ENCODE measurements at regions not wholly inside any gene's neighbourhood (a gene's known extent, or its start where the extent isn't known, plus 50 kb on each side); places are given as distances from the start of the nearest gene placed in this dataset.
"Not testable (repeated sequence)": the region's sequence is repeated elsewhere in the genome, so short reads cannot be mapped to it uniquely, and the experiment has no call there.

- DNase-seq, result no peak
Observed at GRCh38 chrX:26581091-26581490, 365.1 kb downstream of the MAGEB5 start.

GRCh38 chrX:26580021-26580420, 364.1 kb downstream of the MAGEB5 start:
- no peak for DNase-seq

GRCh38 chrX:26574234-26574633, 358.3 kb downstream of the MAGEB5 start:
- no peak for DNase-seq

- no peak for DNase-seq
Observed at GRCh38 chrX:26562156-26562555, 346.2 kb downstream of the MAGEB5 start.

GRCh38 chrX:26559855-26560254, 343.9 kb downstream of the MAGEB5 start:
- no peak for DNase-seq

GRCh38 chrX:26558719-26559386, 342.9 kb downstream of the MAGEB5 start:
- no peak for DNase-seq

GRCh38 chrX:26557691-26558321, 341.8 kb downstream of the MAGEB5 start:
- DNase-seq, result no peak

GRCh38 chrX:26525768-26526167, 309.8 kb downstream of the MAGEB5 start:
- DNase-seq, result not testable (repeated sequence)

- DNase-seq, result no peak
Observed at GRCh38 chrX:26522501-26522900, 306.5 kb downstream of the MAGEB5 start.

- peak; percentile 58 for DNase-seq
Observed at GRCh38 chrX:26511589-26512363, 295.8 kb downstream of the MAGEB5 start.

GRCh38 chrX:26470941-26471340, 255.0 kb downstream of the MAGEB5 start:
- no peak for DNase-seq

- no peak for DNase-seq
Observed at GRCh38 chrX:26466387-26466786, 250.4 kb downstream of the MAGEB5 start.

GRCh38 chrX:26445288-26445687, 229.3 kb downstream of the MAGEB5 start:
- DNase-seq, result no peak

GRCh38 chrX:26444417-26444816, 228.4 kb downstream of the MAGEB5 start:
- DNase-seq, result not testable (repeated sequence)

- peak; percentile 51 for DNase-seq
Observed at GRCh38 chrX:26442340-26442739, 226.4 kb downstream of the MAGEB5 start.

GRCh38 chrX:26414534-26414933, 198.6 kb downstream of the MAGEB5 start:
- DNase-seq, result no peak

GRCh38 chrX:26411045-26411444, 195.1 kb downstream of the MAGEB5 start:
- no peak for DNase-seq

GRCh38 chrX:26409636-26410035, 193.7 kb downstream of the MAGEB5 start:
- no peak for DNase-seq

- DNase-seq, result no peak
Observed at GRCh38 chrX:26387906-26388305, 171.9 kb downstream of the MAGEB5 start.

GRCh38 chrX:26376037-26376708, 160.2 kb downstream of the MAGEB5 start:
- DNase-seq, result no peak

GRCh38 chrX:26375346-26375745, 159.4 kb downstream of the MAGEB5 start:
- no peak for DNase-seq

GRCh38 chrX:26373829-26374228, 157.9 kb downstream of the MAGEB5 start:
- DNase-seq, result no peak

- no peak for DNase-seq
Observed at GRCh38 chrX:26352891-26353430, 137.0 kb downstream of the MAGEB5 start.
